GM12878 (cell line): ENCODE measurements at regions not wholly inside any gene's neighbourhood (a gene's known extent, or its start where the extent isn't known, plus 50 kb on each side); places are given as distances from the start of the nearest gene placed in this dataset.

Experiments used
- ATAC-seq: fragments of 200-7000 bp; cut with Tn5 transposase; 3 replicates; pipeline ENCODE4 v1.9.1; 2020; ENCODE audit warnings: mild to moderate bottlenecking, moderate library complexity
- BruUV-seq: library from RNA; stranded (reverse); fragments of 400-500 nt; replicated peaks from 2 replicates; lab custom pipeline; 2021; lab: Mats Ljungman, UMichigan
- CTCF ChIA-PET: fragments of 300-600 bp; sonication (Branson Sonifier 250); formaldehyde crosslinking; extraction: SDS; loops from one replicate; lab custom pipeline; 2021; ENCODE audit warnings: inconsistent platforms; lab: Yijun Ruan, JAX
- POLR2A ChIA-PET: fragments of 350-600 bp; formaldehyde crosslinking; extraction: SDS; loops from one replicate; lab custom pipeline; 2021; ENCODE audit warnings: inconsistent platforms; lab: Charles Lee
- RAD21 ChIA-PET: fragments of 300-600 bp; sonication (Branson Sonifier 250); formaldehyde crosslinking; loops from one replicate; lab custom pipeline; 2023; ENCODE audit warnings: antibody characterized with exemption; ENCODE audit not compliant: unreplicated experiment; lab: Charles Lee
- SMC1A ChIA-PET: fragments of 300-600 bp; sonication (Branson Sonifier 250); formaldehyde crosslinking; loops from one replicate; lab custom pipeline; 2023; ENCODE audit not compliant: unreplicated experiment, uncharacterized antibody; lab: Charles Lee
- DNase-seq: peaks from one replicate; pipeline ENCODE4 v3.0.0-alpha.2; 2011; ENCODE audit warnings: low read depth, low spot score
- FAIRE-seq: peaks from 3 replicates; lab custom pipeline; 2011; peaks lifted over from hg19 to GRCh38; lab: Jason Lieb, UNC
- H2AFZ ChIP-seq: 2 replicates; pipeline ENCODE4 v1.6.0; 2011; ENCODE audit warnings: low read depth, low read length, control low read depth; ENCODE audit not compliant: control insufficient read depth
- H3K27ac ChIP-seq: 2 replicates; pipeline ENCODE4 v1.5.1; 2011; ENCODE audit warnings: control low read depth; ENCODE audit not compliant: control insufficient read depth, insufficient read depth
- H3K27me3 ChIP-seq, 2 experiments: replicated peaks in 1 of 2; 2 replicates each; pipeline versions ENCODE4 v1.6.0 to v1.6.1; 2011; ENCODE audit warnings: low read length in 1 of 2; ENCODE audit not compliant: control insufficient read depth in 2 of 2, insufficient read depth in 2 of 2
- H3K36me3 ChIP-seq, 2 experiments: 2 replicates each; pipeline ENCODE4 v1.5.1; 2011; ENCODE audit warnings: low read length in 1 of 2; ENCODE audit not compliant: control insufficient read depth in 2 of 2, insufficient read depth in 2 of 2
- H3K4me1 ChIP-seq: 2 replicates; pipeline ENCODE4 v1.6.1; 2011; ENCODE audit warnings: mild to moderate bottlenecking, low read length, moderate library complexity, mixed read lengths; ENCODE audit not compliant: control insufficient read depth, insufficient read depth
- H3K4me2 ChIP-seq: 2 replicates; pipeline ENCODE4 v1.6.0; 2011; ENCODE audit warnings: control low read depth; ENCODE audit not compliant: control insufficient read depth, insufficient read depth
- H3K4me3 ChIP-seq: fragments of 200-600 bp; sonication (generic); 2 replicates; pipeline ENCODE4 v1.5.1; 2016
- H3K79me2 ChIP-seq: 2 replicates; pipeline ENCODE4 v1.6.0; 2011; ENCODE audit warnings: low read length; ENCODE audit not compliant: control insufficient read depth, insufficient read depth
- H3K9ac ChIP-seq: 2 replicates; pipeline ENCODE4 v1.8.0; 2011; ENCODE audit warnings: low read length, control low read depth, mixed read lengths; ENCODE audit not compliant: control insufficient read depth, insufficient read depth
- H3K9me3 ChIP-seq: replicated peaks from 3 replicates; pipeline ENCODE4 v1.5.1; 2011; ENCODE audit warnings: mild to moderate bottlenecking, low read length; ENCODE audit not compliant: control insufficient read depth, insufficient read depth
- H4K20me1 ChIP-seq: 2 replicates; pipeline ENCODE4 v1.6.0; 2011; ENCODE audit not compliant: control insufficient read depth, insufficient read depth
- BRCA1 ChIP-seq: IDR thresholded peaks from 2 replicates; pipeline ENCODE4 v1.6.1; 2011; ENCODE audit warnings: low read depth, low read length, improper control_type of control experiment
- CEBPB ChIP-seq, 2 experiments: fragments of 150-350 bp in 1 of 2; IDR thresholded peaks; 2 replicates each; pipeline ENCODE4 v1.6.1; 2012 to 2014; ENCODE audit warnings: low read depth in 2 of 2, low read length in 2 of 2, borderline replicate concordance in 1 of 2, inconsistent platforms in 1 of 2
- CHD2 ChIP-seq: IDR thresholded peaks from 2 replicates; pipeline ENCODE4 v1.6.1; 2011; ENCODE audit warnings: low read depth, low read length, improper control_type of control experiment, borderline replicate concordance
- KDM1A ChIP-seq: fragments of 200-600 bp; sonication (generic); IDR thresholded peaks from 2 replicates; pipeline ENCODE4 v1.6.1; 2016; ENCODE audit warnings: borderline replicate concordance
- MTA3 ChIP-seq: IDR thresholded peaks from 2 replicates; pipeline ENCODE4 v1.6.1; 2012; ENCODE audit warnings: low read length, inconsistent platforms, borderline replicate concordance
- POLR2A ChIP-seq: IDR thresholded peaks from 2 replicates; pipeline ENCODE4 v1.6.1; 2011; ENCODE audit warnings: low read depth, mild to moderate bottlenecking, low read length
- RAD21 ChIP-seq: IDR thresholded peaks from 2 replicates; pipeline ENCODE4 v1.6.1; 2011; ENCODE audit warnings: mild to moderate bottlenecking, low read depth, low read length, moderate library complexity; ENCODE audit not compliant: insufficient read depth
- SMC3 ChIP-seq: IDR thresholded peaks from 2 replicates; pipeline ENCODE4 v1.6.1; 2011; ENCODE audit warnings: low read length, improper control_type of control experiment, borderline replicate concordance
- TCF12 ChIP-seq: IDR thresholded peaks from 2 replicates; pipeline ENCODE4 v1.6.1; 2011; ENCODE audit warnings: low read depth, mild to moderate bottlenecking, low read length
- WGBS: methylation state at CpG from one replicate; pipeline ENCODE4 v1.1.6; 2016; ENCODE audit warnings: low lambda C conversion rate; ENCODE audit not compliant: insufficient replicate concordance, insufficient coverage; ENCODE audit errors: missing lambda C conversion rate; 5-methylcytosine and 5-hydroxymethylcytosine counted together
- in situ Hi-C: fragments of 300-500 bp; cut with MboI; formaldehyde crosslinking; loops from 9 replicates; pipeline ENCODE4 v1.14.3; 2018; ENCODE audit warnings: mixed read lengths
- intact Hi-C: fragments of 100-400 bp; cut with micrococcal nuclease; formaldehyde crosslinking; loops from one replicate; pipeline ENCODE4 v1.14.2; 2022; ENCODE audit not compliant: unreplicated experiment
- TF ChIP-seq, protein P1 (sequence below), 3 experiments: IDR thresholded peaks in 2 of 3; conservative IDR thresholded peaks in 1 of 3; 2 replicates each; pipeline ENCODE4 v1.5.1; 2011; ENCODE audit warnings: low read depth in 3 of 3, low read length in 3 of 3, mild to moderate bottlenecking in 3 of 3, control low read depth in 2 of 3, moderate library complexity in 2 of 3, inconsistent platforms in 1 of 3, mixed read lengths in 1 of 3; ENCODE audit not compliant: control insufficient read depth in 2 of 3, insufficient read depth in 1 of 3; ENCODE audit errors: extremely low read depth in 1 of 3

DNA sequence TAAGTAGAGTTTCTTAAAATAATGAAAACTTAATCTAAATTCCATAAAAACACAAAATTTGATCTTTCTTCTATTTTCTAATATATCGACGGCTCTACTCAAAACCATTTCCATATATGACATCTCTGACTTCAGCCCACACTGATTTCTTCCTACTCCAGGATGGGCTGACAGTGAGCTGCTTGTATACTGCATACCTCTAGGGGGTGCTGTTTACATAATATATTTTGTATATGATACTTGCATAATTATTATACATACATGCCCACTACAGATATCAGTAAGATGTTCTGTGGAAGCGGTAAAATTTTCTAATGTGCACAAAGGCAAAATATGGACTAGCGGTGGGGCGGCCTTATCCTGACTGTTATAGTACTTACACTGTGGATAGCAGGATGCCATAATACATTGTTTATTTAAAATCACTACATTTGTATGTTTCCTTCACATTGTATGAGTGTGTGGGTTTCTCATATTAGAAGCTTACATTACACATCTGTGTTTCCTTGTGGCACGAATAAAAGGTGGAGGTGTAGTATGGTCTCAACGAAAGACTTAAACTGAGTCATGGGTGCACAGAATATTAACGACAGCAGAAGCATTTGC lies 66.1 kb upstream of the NXPH2 start:
- H3K36me3 ChIP-seq: no peaks in the 10 kb centered on the region
- FAIRE-seq: peak; percentile 57
- no peak overlapping the region for H3K4me3 ChIP-seq
- H3K27ac ChIP-seq: no peak overlapping the region
- WGBS: 34% methylated on average over 8 of the region's 8 CpGs
- no peak for TF ChIP-seq MTA3
- TF ChIP-seq TCF12: no peak
- no peak for TF ChIP-seq CHD2
- no peak for TF ChIP-seq KDM1A
- no peak for TF ChIP-seq POLR2A
- TF ChIP-seq SMC3: peak; percentile 16; the same call in 1 of the 2 replicates
- no peak for TF ChIP-seq BRCA1
- peak; percentile 50 for TF ChIP-seq RAD21
- TF ChIP-seq, protein P1, sequence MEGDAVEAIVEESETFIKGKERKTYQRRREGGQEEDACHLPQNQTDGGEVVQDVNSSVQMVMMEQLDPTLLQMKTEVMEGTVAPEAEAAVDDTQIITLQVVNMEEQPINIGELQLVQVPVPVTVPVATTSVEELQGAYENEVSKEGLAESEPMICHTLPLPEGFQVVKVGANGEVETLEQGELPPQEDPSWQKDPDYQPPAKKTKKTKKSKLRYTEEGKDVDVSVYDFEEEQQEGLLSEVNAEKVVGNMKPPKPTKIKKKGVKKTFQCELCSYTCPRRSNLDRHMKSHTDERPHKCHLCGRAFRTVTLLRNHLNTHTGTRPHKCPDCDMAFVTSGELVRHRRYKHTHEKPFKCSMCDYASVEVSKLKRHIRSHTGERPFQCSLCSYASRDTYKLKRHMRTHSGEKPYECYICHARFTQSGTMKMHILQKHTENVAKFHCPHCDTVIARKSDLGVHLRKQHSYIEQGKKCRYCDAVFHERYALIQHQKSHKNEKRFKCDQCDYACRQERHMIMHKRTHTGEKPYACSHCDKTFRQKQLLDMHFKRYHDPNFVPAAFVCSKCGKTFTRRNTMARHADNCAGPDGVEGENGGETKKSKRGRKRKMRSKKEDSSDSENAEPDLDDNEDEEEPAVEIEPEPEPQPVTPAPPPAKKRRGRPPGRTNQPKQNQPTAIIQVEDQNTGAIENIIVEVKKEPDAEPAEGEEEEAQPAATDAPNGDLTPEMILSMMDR (IDR thresholded peaks at IDR 0.05 in 2 of 3, conservative IDR thresholded peaks at IDR 0.05 in 1 of 3; ENCODE audit: control insufficient read depth in 2 of 3, extremely low read depth in 1 of 3, insufficient read depth in 1 of 3, low read depth in 3 of 3, low read length in 3 of 3): peak; percentile 57 to 61 (median 60); a peak in 5 of 6 replicates
- TF ChIP-seq CEBPB (IDR thresholded peaks at IDR 0.05; ENCODE audit: borderline replicate concordance in 1 of 2, low read depth in 2 of 2, low read length in 2 of 2): no peak
- no peak overlapping the region for H2AFZ ChIP-seq
- ATAC-seq: peak; percentile 92
- intact Hi-C loops (loop anchor here (2.0 kb wide), 1 partner anchor 186 kb away; no protein-coding TSS in a partner anchor), in situ Hi-C loops (no loop called here)
- DNase-seq: no peak
- H3K27me3 ChIP-seq: no peaks in the 10 kb centered on the region
- no peaks in the 10 kb centered on the region for H4K20me1 ChIP-seq
- no peaks in the 10 kb centered on the region for H3K79me2 ChIP-seq
- ChIA-PET POLR2A (no interaction called here), RAD21 (interaction anchor here (1.0 kb wide), 1 partner anchor 185 kb away, joined by 8 read pairs; no protein-coding TSS in a partner anchor), SMC1A (interaction anchor here (1.3 kb wide), 1 partner anchor 186 kb away, joined by 8 read pairs; no protein-coding TSS in a partner anchor), CTCF (interaction anchor here (0.6 to 2.7 kb wide), 13 partner anchors 8 to 1410 kb away, joined by 3 to 6 read pairs (median 3); no protein-coding TSS in a partner anchor)
- H3K9ac ChIP-seq: no peak overlapping the region
- H3K4me1 ChIP-seq: no peaks in the 10 kb centered on the region
- H3K9me3 ChIP-seq: no peaks in the 10 kb centered on the region
- no peak overlapping the region for H3K4me2 ChIP-seq
- BruUV-seq: no TSS peak
